ENCODE measurements at regions not wholly inside any gene's neighbourhood (a gene's known extent, or its start where the extent isn't known, plus 50 kb on each side); places are given as distances from the start of the nearest gene placed in this dataset.

GRCh38 chr2:18787726-18788125 lies 198.4 kb upstream of the NT5C1B start:
- no peak for DNase-seq (ENCODE audit: low read depth in 3 of 3)

GRCh38 chr2:18784245-18784644 lies 194.9 kb upstream of the NT5C1B start:
- no peak for DNase-seq (ENCODE audit: low read depth in 3 of 3)

GRCh38 chr2:18781541-18782280 lies 192.3 kb upstream of the NT5C1B start:
- no peak for DNase-seq (ENCODE audit: low read depth in 3 of 3)

GRCh38 chr2:18777250-18777812 lies 188.0 kb upstream of the NT5C1B start:
- DNase-seq (ENCODE audit: low read depth in 3 of 3): no peak

GRCh38 chr2:18771212-18771611 lies 181.8 kb upstream of the NT5C1B start:
- DNase-seq (ENCODE audit: low read depth in 3 of 3): no peak

GRCh38 chr2:18763338-18763737 lies 174.0 kb upstream of the NT5C1B start:
- DNase-seq (ENCODE audit: low read depth in 3 of 3): no peak

- DNase-seq (ENCODE audit: low read depth in 3 of 3): no peak
Observed at GRCh38 chr2:18762667-18763066, 173.3 kb upstream of the NT5C1B start.

GRCh38 chr2:18754286-18754685 lies 164.9 kb upstream of the NT5C1B start:
- no peak for DNase-seq (ENCODE audit: low read depth in 3 of 3)

GRCh38 chr2:18753722-18754121 lies 164.4 kb upstream of the NT5C1B start:
- no peak for DNase-seq (ENCODE audit: low read depth in 3 of 3)

- no peak for DNase-seq (ENCODE audit: low read depth in 3 of 3)
Observed at GRCh38 chr2:18752667-18753422, 163.5 kb upstream of the NT5C1B start.

GRCh38 chr2:18752022-18752493 lies 162.7 kb upstream of the NT5C1B start:
- no peak for DNase-seq (ENCODE audit: low read depth in 3 of 3)

- DNase-seq (ENCODE audit: low read depth in 3 of 3): no peak
Observed at GRCh38 chr2:18750672-18751554, 161.5 kb upstream of the NT5C1B start.

- peak in 2 of 3 donors; percentile 4 to 35 for DNase-seq (ENCODE audit: low read depth in 3 of 3)
Observed at GRCh38 chr2:18749912-18750526, 160.7 kb upstream of the NT5C1B start.

GRCh38 chr2:18745431-18746272 lies 156.3 kb upstream of the NT5C1B start:
- no peak for DNase-seq (ENCODE audit: low read depth in 3 of 3)

GRCh38 chr2:18741895-18742732 lies 152.7 kb upstream of the NT5C1B start:
- no peak for DNase-seq (ENCODE audit: low read depth in 3 of 3)

- no peak for DNase-seq (ENCODE audit: low read depth in 3 of 3)
Observed at GRCh38 chr2:18741191-18741590, 151.8 kb upstream of the NT5C1B start.

- no peak for DNase-seq (ENCODE audit: low read depth in 3 of 3)
Observed at GRCh38 chr2:18740474-18740881, 151.1 kb upstream of the NT5C1B start.

GRCh38 chr2:18731666-18732065 lies 142.3 kb upstream of the NT5C1B start:
- DNase-seq (ENCODE audit: low read depth in 3 of 3): no peak

- DNase-seq (ENCODE audit: low read depth in 3 of 3): no peak
Observed at GRCh38 chr2:18724371-18725145, 135.2 kb upstream of the NT5C1B start.
